ENCODE measurements at regions not wholly inside any gene's neighbourhood (a gene's known extent, or its start where the extent isn't known, plus 50 kb on each side); places are given as distances from the start of the nearest gene placed in this dataset.
A peak's percentile ranks its signal among the peaks of the same experiment; 100 is the strongest.
"Not testable (repeated sequence)": the region's sequence is repeated elsewhere in the genome, so short reads cannot be mapped to it uniquely, and the experiment has no call there.

GRCh38 chr14:105855893-105856675 is 329.7 kb downstream of the TMEM121 start:
- Histone ChIP-seq H3K4me3 (ENCODE audit: insufficient read depth, low read depth, low read length, poor library complexity, severe bottlenecking) (no peak overlapping the region), H3K36me3 (ENCODE audit: control insufficient read depth, insufficient read depth, low read length) (no peaks in the 10 kb centered on the region), H3K27me3 (replicated peaks; ENCODE audit: control insufficient read depth, insufficient read depth, low read length, poor library complexity, severe bottlenecking) (no peaks in the 10 kb centered on the region), H3K4me1 (ENCODE audit: control insufficient read depth, insufficient read depth, low read length, poor library complexity, severe bottlenecking) (peaks cover 13% of the 10 kb centered on the region), H3K27ac (ENCODE audit: insufficient read depth, low read length, poor library complexity, severe bottlenecking) (no peak overlapping the region), H3K9me3 (ENCODE audit: control insufficient read depth, low read length) (no peaks in the 10 kb centered on the region)
- DNase-seq, result no peak

DNA sequence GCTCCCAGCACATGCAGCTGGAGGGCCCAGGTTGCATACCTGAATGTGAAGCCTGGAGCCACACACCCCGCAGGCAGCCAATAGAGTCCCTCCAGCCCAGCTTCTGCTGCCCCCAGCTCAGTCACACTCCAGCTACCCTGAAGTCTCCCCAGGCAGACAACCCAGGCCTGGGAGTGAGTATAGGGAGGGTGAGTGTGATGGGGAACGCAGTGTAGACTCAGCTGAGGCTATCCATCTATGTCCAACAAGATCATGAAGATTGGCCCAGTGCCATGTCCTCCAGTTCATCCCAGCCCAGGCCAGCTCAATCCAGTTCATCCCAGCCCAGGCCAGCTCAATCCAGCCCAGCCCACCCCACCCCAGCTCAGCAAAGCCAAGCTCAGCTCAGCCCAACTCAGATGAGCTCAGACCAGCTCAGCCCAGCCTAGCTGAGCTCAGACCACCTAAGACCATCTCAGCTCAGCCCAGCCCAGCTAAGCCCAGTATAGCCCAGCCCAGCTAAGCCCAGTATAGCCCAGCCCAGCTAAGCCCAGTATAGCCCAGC is 330.4 kb downstream of the TMEM121 start:
- Histone ChIP-seq H3K9me3 (ENCODE audit: control insufficient read depth, low read length) (no peaks in the 10 kb centered on the region), H3K27ac (ENCODE audit: insufficient read depth, low read length, poor library complexity, severe bottlenecking) (no peak overlapping the region), H3K4me1 (ENCODE audit: control insufficient read depth, insufficient read depth, low read length, poor library complexity, severe bottlenecking) (peaks cover 13% of the 10 kb centered on the region), H3K4me3 (ENCODE audit: insufficient read depth, low read depth, low read length, poor library complexity, severe bottlenecking) (no peak overlapping the region), H3K36me3 (ENCODE audit: control insufficient read depth, insufficient read depth, low read length) (no peaks in the 10 kb centered on the region), H3K27me3 (replicated peaks; ENCODE audit: control insufficient read depth, insufficient read depth, low read length, poor library complexity, severe bottlenecking) (no peaks in the 10 kb centered on the region)
- DNase-seq, result no peak

GRCh38 chr14:105857220-105857825 is 330.9 kb downstream of the TMEM121 start:
- H3K4me1 ChIP-seq (ENCODE audit: control insufficient read depth, insufficient read depth, low read length, poor library complexity, severe bottlenecking), result peaks cover 13% of the 10 kb centered on the region
- peak overlapping the region; percentile 18 for H3K27ac ChIP-seq (ENCODE audit: insufficient read depth, low read length, poor library complexity, severe bottlenecking)

DNA sequence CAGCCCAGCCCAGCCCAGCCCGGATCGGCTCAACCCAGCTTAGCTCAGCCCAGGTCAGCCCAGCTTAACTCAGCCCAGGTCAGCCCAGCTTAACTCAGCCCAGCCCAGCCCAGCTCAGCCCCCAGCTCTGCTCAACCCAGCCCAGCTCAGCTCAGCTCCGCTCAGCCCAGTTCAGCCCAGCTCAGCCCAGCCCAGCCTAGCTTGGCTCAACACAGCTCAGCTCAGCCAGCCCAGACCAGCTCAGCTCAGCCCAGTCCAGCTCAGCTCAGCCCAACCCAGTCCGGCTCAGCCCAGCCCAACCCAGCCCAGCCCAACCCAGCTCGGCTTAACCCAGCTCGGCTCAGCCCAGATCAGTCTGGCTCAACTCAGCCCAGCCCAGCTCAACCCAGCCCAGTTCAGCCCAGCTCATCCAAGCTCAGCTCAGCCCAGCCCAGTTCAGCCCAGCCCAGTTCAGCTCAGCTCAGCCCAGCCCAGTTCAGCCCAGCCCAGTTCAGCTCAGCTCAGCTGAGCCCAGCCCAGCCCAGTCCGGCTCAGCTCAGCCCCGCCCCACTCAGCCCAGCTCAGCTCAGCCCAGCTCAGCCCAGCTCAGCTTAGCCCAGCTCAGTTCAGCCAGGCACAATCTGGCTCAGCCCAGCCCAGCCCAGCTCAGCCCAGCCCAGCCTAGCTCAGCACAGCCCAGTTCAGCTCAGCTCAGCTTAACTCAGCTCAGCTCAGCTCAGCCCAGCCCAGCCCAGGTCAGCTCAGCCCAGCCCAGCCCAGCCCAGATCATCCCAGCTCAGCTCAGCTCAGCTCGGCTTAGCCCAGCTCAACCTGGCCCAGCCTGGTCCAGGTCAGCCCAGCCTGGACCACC is 331.7 kb downstream of the TMEM121 start:
- H3K27me3 ChIP-seq (replicated peaks; ENCODE audit: control insufficient read depth, insufficient read depth, low read length, poor library complexity, severe bottlenecking), result no peaks in the 10 kb centered on the region
- no peaks in the 10 kb centered on the region for H3K36me3 ChIP-seq (ENCODE audit: control insufficient read depth, insufficient read depth, low read length)
- H3K4me1 ChIP-seq (ENCODE audit: control insufficient read depth, insufficient read depth, low read length, poor library complexity, severe bottlenecking), result peaks cover 13% of the 10 kb centered on the region
- peak in 2 of 3 donors; percentile 16 to 46 for DNase-seq
- peak overlapping the region; percentile 18 for H3K27ac ChIP-seq (ENCODE audit: insufficient read depth, low read length, poor library complexity, severe bottlenecking)
- no peaks in the 10 kb centered on the region for H3K9me3 ChIP-seq (ENCODE audit: control insufficient read depth, low read length)
- H3K4me3 ChIP-seq (ENCODE audit: insufficient read depth, low read depth, low read length, poor library complexity, severe bottlenecking), result no peak overlapping the region

More at GRCh38 chr14:105857220-105857825, 330.9 kb downstream of the TMEM121 start:
- peak in 2 of 3 donors; percentile 7 to 14 for DNase-seq
- H3K9me3 ChIP-seq (ENCODE audit: control insufficient read depth, low read length), result no peaks in the 10 kb centered on the region
- no peak overlapping the region for H3K4me3 ChIP-seq (ENCODE audit: insufficient read depth, low read depth, low read length, poor library complexity, severe bottlenecking)
- H3K27me3 ChIP-seq (replicated peaks; ENCODE audit: control insufficient read depth, insufficient read depth, low read length, poor library complexity, severe bottlenecking), result no peaks in the 10 kb centered on the region
- no peaks in the 10 kb centered on the region for H3K36me3 ChIP-seq (ENCODE audit: control insufficient read depth, insufficient read depth, low read length)

DNA sequence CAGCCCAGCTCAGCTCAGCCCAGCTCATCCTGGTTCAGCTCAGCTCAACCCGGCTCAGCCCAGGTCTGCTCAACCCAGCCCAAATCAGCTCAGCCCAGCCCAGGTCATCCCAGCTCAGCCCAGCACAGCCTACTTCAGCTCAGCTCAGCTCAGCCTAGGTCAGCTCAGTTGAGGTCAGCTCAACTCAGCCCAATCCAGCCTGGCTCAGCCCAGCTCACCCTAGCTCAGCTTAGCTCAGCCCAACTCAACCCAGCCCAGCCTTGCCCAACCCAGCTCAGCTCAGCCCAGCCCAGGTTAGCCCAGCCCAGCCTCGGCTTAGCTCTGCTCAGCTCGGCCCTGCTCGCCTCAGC is 332.3 kb downstream of the TMEM121 start:
- Histone ChIP-seq H3K27me3 (replicated peaks; ENCODE audit: control insufficient read depth, insufficient read depth, low read length, poor library complexity, severe bottlenecking) (no peaks in the 10 kb centered on the region), H3K36me3 (ENCODE audit: control insufficient read depth, insufficient read depth, low read length) (no peaks in the 10 kb centered on the region), H3K27ac (ENCODE audit: insufficient read depth, low read length, poor library complexity, severe bottlenecking) (no peak overlapping the region), H3K9me3 (ENCODE audit: control insufficient read depth, low read length) (no peaks in the 10 kb centered on the region), H3K4me3 (ENCODE audit: insufficient read depth, low read depth, low read length, poor library complexity, severe bottlenecking) (no peak overlapping the region), H3K4me1 (ENCODE audit: control insufficient read depth, insufficient read depth, low read length, poor library complexity, severe bottlenecking) (peaks cover 13% of the 10 kb centered on the region)
- no peak for DNase-seq

- not testable (repeated sequence) for H3K27me3 ChIP-seq (replicated peaks; ENCODE audit: control insufficient read depth, insufficient read depth, low read length, poor library complexity, severe bottlenecking); H3K36me3 ChIP-seq (ENCODE audit: control insufficient read depth, insufficient read depth, low read length); H3K27ac ChIP-seq (ENCODE audit: insufficient read depth, low read length, poor library complexity, severe bottlenecking); H3K4me3 ChIP-seq (ENCODE audit: insufficient read depth, low read depth, low read length, poor library complexity, severe bottlenecking); H3K9me3 ChIP-seq (ENCODE audit: control insufficient read depth, low read length); DNase-seq
- peaks cover 13% of the 10 kb centered on the region for H3K4me1 ChIP-seq (ENCODE audit: control insufficient read depth, insufficient read depth, low read length, poor library complexity, severe bottlenecking)
Measured at GRCh38 chr14:105859073-105859716, 332.8 kb downstream of the TMEM121 start.

GRCh38 chr14:105859717-105860614 is 333.6 kb downstream of the TMEM121 start:
- peak in 2 of 3 donors; percentile 29 to 36 for DNase-seq
- peaks cover 13% of the 10 kb centered on the region for H3K4me1 ChIP-seq (ENCODE audit: control insufficient read depth, insufficient read depth, low read length, poor library complexity, severe bottlenecking)
- H3K27ac ChIP-seq (ENCODE audit: insufficient read depth, low read length, poor library complexity, severe bottlenecking), result no peak overlapping the region

DNA sequence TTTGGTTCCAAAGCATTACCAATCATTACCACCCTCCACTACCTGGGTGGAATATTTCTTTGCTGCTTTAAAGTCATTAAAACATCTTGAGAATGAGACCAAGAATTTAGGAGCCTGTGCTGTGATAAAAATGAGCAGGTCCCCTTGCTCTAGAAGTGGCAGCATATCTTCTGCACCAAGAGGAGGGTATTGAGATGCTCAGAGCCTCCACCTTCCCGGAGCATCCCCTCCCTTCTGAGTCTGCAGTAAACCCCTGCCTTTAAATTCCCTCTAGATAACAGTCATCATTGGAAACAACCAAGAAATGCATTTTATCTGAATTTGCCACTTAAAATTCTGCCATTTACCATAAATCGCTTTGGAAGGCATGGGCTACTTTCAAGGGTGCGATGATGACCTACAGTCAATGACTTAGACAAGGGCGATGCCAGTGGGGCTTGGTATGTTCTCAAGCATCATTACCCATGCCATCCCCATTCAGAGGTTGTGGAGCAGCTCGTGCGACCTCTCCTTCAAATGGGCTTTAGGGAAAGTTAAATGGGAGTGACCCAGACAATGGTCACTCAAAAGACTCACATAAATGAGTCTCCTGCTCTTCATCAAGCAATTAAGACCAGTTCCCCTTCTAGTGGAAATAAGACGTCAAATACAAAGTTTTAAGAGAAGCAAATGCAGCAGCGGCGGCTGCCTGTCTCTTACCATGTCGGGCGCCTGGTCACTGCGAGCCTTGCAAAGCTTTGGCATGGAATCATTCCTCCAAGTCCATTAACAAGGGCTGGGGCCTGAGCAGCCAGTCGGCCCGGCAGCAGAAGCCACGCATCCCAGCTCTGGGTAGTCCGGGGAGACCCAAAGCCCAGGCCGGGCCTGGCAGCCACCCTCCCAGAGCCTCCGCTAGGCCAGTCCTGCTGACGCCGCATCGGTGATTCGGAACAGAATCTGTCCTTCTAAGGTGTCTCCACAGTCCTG is 334.5 kb downstream of the TMEM121 start:
- Histone ChIP-seq H3K9me3 (ENCODE audit: control insufficient read depth, low read length) (no peaks in the 10 kb centered on the region), H3K36me3 (ENCODE audit: control insufficient read depth, insufficient read depth, low read length) (no peaks in the 10 kb centered on the region), H3K4me1 (ENCODE audit: control insufficient read depth, insufficient read depth, low read length, poor library complexity, severe bottlenecking) (peaks cover 8% of the 10 kb centered on the region), H3K27ac (ENCODE audit: insufficient read depth, low read length, poor library complexity, severe bottlenecking) (no peak overlapping the region), H3K4me3 (ENCODE audit: insufficient read depth, low read depth, low read length, poor library complexity, severe bottlenecking) (no peak overlapping the region), H3K27me3 (replicated peaks; ENCODE audit: control insufficient read depth, insufficient read depth, low read length, poor library complexity, severe bottlenecking) (no peaks in the 10 kb centered on the region)
- DNase-seq, result no peak

More at GRCh38 chr14:105859717-105860614, 333.6 kb downstream of the TMEM121 start:
- Histone ChIP-seq H3K4me3 (ENCODE audit: insufficient read depth, low read depth, low read length, poor library complexity, severe bottlenecking) (no peak overlapping the region), H3K36me3 (ENCODE audit: control insufficient read depth, insufficient read depth, low read length) (no peaks in the 10 kb centered on the region), H3K9me3 (ENCODE audit: control insufficient read depth, low read length) (no peaks in the 10 kb centered on the region), H3K27me3 (replicated peaks; ENCODE audit: control insufficient read depth, insufficient read depth, low read length, poor library complexity, severe bottlenecking) (no peaks in the 10 kb centered on the region)

Measured in effector memory CD4-positive, alpha-beta T cell (primary cell).